ENCODE measurements at regions not wholly inside any gene's neighbourhood (a gene's known extent, or its start where the extent isn't known, plus 50 kb on each side); places are given as distances from the start of the nearest gene placed in this dataset.

DNA sequence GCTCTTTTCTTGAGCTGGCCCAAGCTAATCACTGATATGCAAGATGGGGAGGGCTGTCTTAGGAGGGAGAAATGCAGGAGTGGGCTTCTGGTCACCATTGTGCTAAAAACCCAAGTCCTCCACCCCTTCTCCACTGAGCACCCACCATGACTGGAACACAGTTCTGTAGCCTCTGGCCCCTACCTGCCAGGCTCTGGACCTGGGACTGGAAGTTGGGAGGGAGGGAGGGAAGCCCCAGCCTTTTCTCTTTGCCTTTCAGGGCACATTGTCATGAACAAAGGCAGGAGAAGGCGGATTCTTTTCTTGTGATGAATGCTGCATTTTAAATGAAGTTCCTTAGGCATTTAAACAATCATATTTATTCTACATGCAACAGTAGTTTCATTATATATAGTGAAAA, 559.1 kb upstream of the TRPC7 start:
- TF ChIP-seq EZH2phosphoT487 (IDR thresholded peaks at IDR 0.05; ENCODE audit: insufficient read depth, low read depth): no peak
- TF ChIP-seq EZH2 (IDR thresholded peaks at IDR 0.05; ENCODE audit: insufficient read depth, poor library complexity, severe bottlenecking): no peak
